Mesenchymal stem cell (in vitro differentiated cells and primary cell): ENCODE measurements at regions not wholly inside any gene's neighbourhood (a gene's known extent, or its start where the extent isn't known, plus 50 kb on each side); places are given as distances from the start of the nearest gene placed in this dataset.
"Not testable (repeated sequence)": the region's sequence is repeated elsewhere in the genome, so short reads cannot be mapped to it uniquely, and the experiment has no call there.

Source experiments
- DNase-seq: peaks from one replicate; pipeline ENCODE4 v3.0.0-alpha.2; 2013
- H2AFZ ChIP-seq: one replicate; pipeline ENCODE4 v1.6.1; 2013; ENCODE audit warnings: low read depth, mild to moderate bottlenecking, control low read depth, inconsistent platforms, low read length, moderate library complexity
- H2AK5ac ChIP-seq: 2 replicates; pipeline ENCODE4 v1.6.1; 2013; ENCODE audit warnings: low read length, moderate library complexity, mild to moderate bottlenecking, inconsistent platforms; ENCODE audit not compliant: severe bottlenecking
- H2BK120ac ChIP-seq: one replicate; pipeline ENCODE4 v1.6.1; 2013; ENCODE audit warnings: low read depth, mild to moderate bottlenecking, inconsistent platforms, low read length, moderate library complexity
- H2BK12ac ChIP-seq, 2 experiments: one replicate each; pipeline ENCODE4 v1.6.1; 2013; ENCODE audit warnings: inconsistent platforms in 2 of 2, low read length in 2 of 2, mild to moderate bottlenecking in 2 of 2, moderate library complexity in 2 of 2, control low read depth in 1 of 2
- H2BK15ac ChIP-seq: one replicate; pipeline ENCODE4 v1.6.1; 2013; ENCODE audit warnings: mild to moderate bottlenecking, low read depth, inconsistent platforms; ENCODE audit not compliant: poor library complexity, severe bottlenecking
- H2BK5ac ChIP-seq: 2 replicates; pipeline ENCODE4 v1.6.1; 2013; ENCODE audit warnings: low read depth, mild to moderate bottlenecking, low read length, control low read depth, inconsistent platforms; ENCODE audit not compliant: poor library complexity, severe bottlenecking
- H3K14ac ChIP-seq, 2 experiments: one replicate each; pipeline ENCODE4 v1.6.1; 2013; ENCODE audit warnings: inconsistent platforms in 2 of 2, low read length in 2 of 2, control low read depth in 1 of 2, mild to moderate bottlenecking in 1 of 2, moderate library complexity in 1 of 2
- H3K18ac ChIP-seq, 2 experiments: one replicate each; pipeline ENCODE4 v1.6.1; 2013; ENCODE audit warnings: inconsistent platforms in 2 of 2, low read length in 2 of 2, control low read depth in 1 of 2, low read depth in 1 of 2, mild to moderate bottlenecking in 1 of 2
- H3K23ac ChIP-seq, 2 experiments: one replicate each; pipeline ENCODE4 v1.6.1; 2013; ENCODE audit warnings: inconsistent platforms in 2 of 2, low read length in 2 of 2, mild to moderate bottlenecking in 2 of 2, moderate library complexity in 2 of 2, control low read depth in 1 of 2
- H3K27ac ChIP-seq: 2 replicates; pipeline ENCODE4 v1.5.1; 2013; ENCODE audit warnings: mild to moderate bottlenecking, moderate library complexity, low read length, control low read depth, inconsistent platforms; ENCODE audit not compliant: poor library complexity, severe bottlenecking
- H3K27me3 ChIP-seq, 2 experiments: 2 replicates each; pipeline versions ENCODE4 v1.6.1 to v1.7.0; 2013; ENCODE audit warnings: low read length in 2 of 2, mild to moderate bottlenecking in 2 of 2, moderate library complexity in 2 of 2, control low read depth in 1 of 2, inconsistent platforms in 1 of 2; ENCODE audit not compliant: control insufficient read depth in 1 of 2, insufficient read depth in 1 of 2
- H3K36me3 ChIP-seq, 2 experiments: 2 replicates each; pipeline versions ENCODE4 v1.6.1 to v1.7.0; 2013; ENCODE audit warnings: low read length in 2 of 2, control low read depth in 1 of 2, inconsistent platforms in 1 of 2, low read depth in 1 of 2, mild to moderate bottlenecking in 1 of 2; ENCODE audit not compliant: insufficient read depth in 2 of 2, control insufficient read depth in 1 of 2
- H3K4ac ChIP-seq, 2 experiments: one replicate each; pipeline ENCODE4 v1.6.1; 2013; ENCODE audit warnings: inconsistent platforms in 2 of 2, low read length in 2 of 2, mild to moderate bottlenecking in 2 of 2, moderate library complexity in 2 of 2, control low read depth in 1 of 2, low read depth in 1 of 2
- H3K4me1 ChIP-seq: 2 replicates; pipeline ENCODE4 v1.6.1; 2013; ENCODE audit warnings: low read depth, low read length, control low read depth; ENCODE audit not compliant: control insufficient read depth, insufficient read depth
- H3K4me2 ChIP-seq: 2 replicates; pipeline ENCODE4 v1.6.1; 2013; ENCODE audit warnings: low read length, mild to moderate bottlenecking, inconsistent platforms; ENCODE audit not compliant: poor library complexity, severe bottlenecking
- H3K4me3 ChIP-seq, 2 experiments: 2 replicates each; pipeline versions ENCODE4 v1.5.1 to v1.7.0; 2013; ENCODE audit warnings: low read length in 2 of 2, mild to moderate bottlenecking in 2 of 2, control low read depth in 1 of 2, low read depth in 1 of 2; ENCODE audit not compliant: insufficient read depth in 1 of 2
- H3K79me1 ChIP-seq: replicated peaks from 2 replicates; pipeline ENCODE4 v1.6.1; 2013; ENCODE audit warnings: mild to moderate bottlenecking, control low read depth, low read length, inconsistent platforms; ENCODE audit not compliant: poor library complexity, severe bottlenecking
- H3K9ac ChIP-seq: 2 replicates; pipeline ENCODE4 v1.7.0; 2013; ENCODE audit warnings: mild to moderate bottlenecking, low read length, moderate library complexity
- H3K9me3 ChIP-seq: 2 replicates; pipeline ENCODE4 v1.7.0; 2013; ENCODE audit warnings: mild to moderate bottlenecking, low read length; ENCODE audit not compliant: control insufficient read depth
- H4K8ac ChIP-seq: one replicate; pipeline ENCODE4 v1.6.1; 2013; ENCODE audit warnings: inconsistent platforms, mild to moderate bottlenecking, low read length, moderate library complexity
- H4K91ac ChIP-seq: one replicate; pipeline ENCODE4 v1.6.1; 2013; ENCODE audit warnings: mild to moderate bottlenecking, low read length, inconsistent platforms
- WGBS: methylation state at CpG from one replicate; pipeline ENCODE4 v1.1.7; 2013; ENCODE audit warnings: mixed read lengths; 5-methylcytosine and 5-hydroxymethylcytosine counted together

DNA sequence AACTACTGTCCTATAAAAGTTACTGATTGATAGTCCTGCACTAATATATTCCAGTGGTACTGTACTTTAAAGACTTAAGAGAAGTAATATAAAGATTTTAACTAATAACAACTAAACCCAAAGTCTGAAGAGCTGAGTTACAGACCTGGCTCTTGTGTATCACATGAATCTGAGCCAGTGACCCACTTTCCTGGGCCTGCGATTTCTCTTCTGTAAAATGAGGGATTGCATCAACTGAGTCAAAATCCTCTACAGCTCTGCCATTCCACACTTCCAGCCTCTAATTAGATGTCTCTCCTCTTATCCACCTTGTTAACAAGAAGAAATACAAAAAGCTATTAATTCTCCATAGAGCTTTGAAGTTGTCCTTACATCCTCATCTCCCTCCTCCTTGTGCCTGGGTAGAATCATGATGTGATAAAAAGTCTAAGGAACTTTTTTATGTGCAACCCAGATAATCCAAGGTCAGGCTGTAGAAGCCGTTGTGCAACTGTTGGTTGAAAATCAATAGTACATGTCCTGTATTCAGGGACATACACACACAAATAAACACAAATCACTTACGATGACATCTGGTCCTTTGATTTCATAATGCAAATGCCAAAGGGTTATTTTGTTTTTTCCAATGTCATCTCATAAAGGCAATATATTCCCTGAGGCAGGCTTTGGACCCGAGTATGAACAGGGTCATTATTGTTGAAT is 410.3 kb downstream of the KCNA4 start:
- Histone ChIP-seq H3K36me3 (no peaks in the 10 kb centered on the region), H3K9ac (no peak overlapping the region), H3K4me1 (no peaks in the 10 kb centered on the region), H2AFZ (no peak overlapping the region), H3K23ac (no peak overlapping the region), H4K8ac (no peak overlapping the region), H2AK5ac (no peak overlapping the region), H3K27ac (no peak overlapping the region), H2BK15ac (no peak overlapping the region), H2BK120ac (no peak overlapping the region), H3K27me3 (no peaks in the 10 kb centered on the region), H2BK12ac (no peak overlapping the region), H3K4ac (no peak overlapping the region), H3K14ac (no peak overlapping the region), H3K9me3 (no peaks in the 10 kb centered on the region), H3K4me2 (no peak overlapping the region), H3K79me1 (no peaks in the 10 kb centered on the region), H2BK5ac (no peak overlapping the region), H3K18ac (no peak overlapping the region), H3K4me3 (no peak overlapping the region), H4K91ac (no peak overlapping the region)
- DNase-seq = no peak
- 84% methylated on average over 4 of the region's 4 CpGs for WGBS

- not testable (repeated sequence) for H2AFZ ChIP-seq, DNase-seq
These were observed 416.7 kb downstream of the KCNA4 start for GRCh38 chr11:29600151-29600575.

GRCh38 chr11:29584342-29584741 is 432.5 kb downstream of the KCNA4 start:
- peaks cover 3% of the 10 kb centered on the region for H3K9me3 ChIP-seq
- H3K9ac ChIP-seq = no peak overlapping the region
- H2BK12ac ChIP-seq = no peak overlapping the region
- H2BK120ac ChIP-seq = no peak overlapping the region
- no peak overlapping the region for H3K4me2 ChIP-seq
- no peak for DNase-seq
- no peak overlapping the region for H4K91ac ChIP-seq
- no peak overlapping the region for H3K4me3 ChIP-seq
- H3K4me1 ChIP-seq = no peaks in the 10 kb centered on the region
- no peak overlapping the region for H2AK5ac ChIP-seq
- no peak overlapping the region for H2AFZ ChIP-seq
- no peak overlapping the region for H3K4ac ChIP-seq
- no peak overlapping the region for H3K18ac ChIP-seq
- no peaks in the 10 kb centered on the region for H3K36me3 ChIP-seq
- H3K23ac ChIP-seq = no peak overlapping the region
- no peak overlapping the region for H3K27ac ChIP-seq
- H3K27me3 ChIP-seq = no peaks in the 10 kb centered on the region
- H2BK15ac ChIP-seq = no peak overlapping the region
- no peak overlapping the region for H2BK5ac ChIP-seq
- no peak overlapping the region for H3K14ac ChIP-seq
- no peak overlapping the region for H4K8ac ChIP-seq
- H3K79me1 ChIP-seq = no peaks in the 10 kb centered on the region

More at GRCh38 chr11:29600151-29600575, 416.7 kb downstream of the KCNA4 start:
- H2BK15ac ChIP-seq, H3K4me3 ChIP-seq, H3K27ac ChIP-seq, H3K14ac ChIP-seq, H4K8ac ChIP-seq, H3K79me1 ChIP-seq, H3K4me1 ChIP-seq, H3K36me3 ChIP-seq, H2AK5ac ChIP-seq, H3K4me2 ChIP-seq, H3K9ac ChIP-seq, H2BK12ac ChIP-seq, H3K18ac ChIP-seq, H2BK5ac ChIP-seq, H3K9me3 ChIP-seq, H3K27me3 ChIP-seq, H4K91ac ChIP-seq, H2BK120ac ChIP-seq, H3K23ac ChIP-seq, H3K4ac ChIP-seq: not testable (repeated sequence)
- WGBS = 87% methylated on average over 24 of the region's 27 CpGs

GRCh38 chr11:29578806-29579205 is 438.0 kb downstream of the KCNA4 start:
- WGBS = 41% methylated on average over 2 of the region's 2 CpGs
- Histone ChIP-seq H3K4me1 (no peaks in the 10 kb centered on the region), H3K27ac (no peak overlapping the region), H3K9me3 (peaks cover 10% of the 10 kb centered on the region), H3K4me3 (no peak overlapping the region), H2AFZ (no peak overlapping the region), H4K91ac (no peak overlapping the region), H2BK15ac (no peak overlapping the region), H2BK120ac (no peak overlapping the region), H3K27me3 (no peaks in the 10 kb centered on the region), H3K79me1 (no peaks in the 10 kb centered on the region), H4K8ac (no peak overlapping the region), H3K4me2 (no peak overlapping the region), H3K9ac (no peak overlapping the region), H3K36me3 (no peaks in the 10 kb centered on the region), H3K14ac (no peak overlapping the region), H2BK5ac (no peak overlapping the region), H2BK12ac (no peak overlapping the region), H2AK5ac (no peak overlapping the region), H3K18ac (no peak overlapping the region), H3K4ac (no peak overlapping the region), H3K23ac (no peak overlapping the region)
- no peak for DNase-seq
